Upper lobe of left lung (tissue), 6 donors: ENCODE measurements at regions not wholly inside any gene's neighbourhood (a gene's known extent, or its start where the extent isn't known, plus 50 kb on each side); places are given as distances from the start of the nearest gene placed in this dataset.

Experiments used
- ATAC-seq, 2 donors: fragments of 200-7000 bp; cut with Tn5 transposase; one replicate each; pipeline ENCODE4 v1.9.1; 2022; ENCODE audit warnings: mild to moderate bottlenecking in 2 of 2, moderate library complexity in 2 of 2; ENCODE audit not compliant: low FRiP score in 2 of 2
- DNase-seq, 2 donors: peaks; one replicate each; pipeline ENCODE4 v3.0.0-alpha.2; 2019 to 2020
- H3K27ac ChIP-seq, 4 donors: fragments of 200-600 bp; sonication (generic); one replicate each; pipeline ENCODE4 v1.5.1; 2016 to 2019
- H3K27me3 ChIP-seq, 4 donors: fragments of 200-600 bp; sonication (generic); one replicate each; pipeline ENCODE4 v1.5.1; 2017 to 2019
- H3K36me3 ChIP-seq, 4 donors: fragments of 200-600 bp; sonication (generic); one replicate each; pipeline ENCODE4 v1.5.1; 2016 to 2019
- H3K4me1 ChIP-seq, 4 donors: fragments of 200-600 bp; sonication (generic); one replicate each; pipeline ENCODE4 v1.5.1; 2018 to 2019
- H3K4me3 ChIP-seq, 4 donors: fragments of 200-600 bp; sonication (generic); one replicate each; pipeline ENCODE4 v1.5.1; 2017 to 2019; ENCODE audit warnings: mild to moderate bottlenecking in 2 of 4, moderate library complexity in 1 of 4
- H3K9me3 ChIP-seq, 4 donors: fragments of 200-600 bp; sonication (generic); one replicate each; pipeline ENCODE4 v1.5.1; 2018 to 2019
- CTCF ChIP-seq, 6 experiments: fragments of 450-650 bp in 4 of 6; fragments of 200-600 bp in 2 of 6; sonication (generic) in 2 of 6; IDR thresholded peaks; one replicate each; pipeline ENCODE4 v1.5.1; 2016 to 2019; ENCODE audit warnings: antibody characterized with exemption in 6 of 6
- EP300 ChIP-seq, 4 donors: sonication (generic); formaldehyde crosslinking; IDR thresholded peaks; one replicate each; pipeline ENCODE4 v1.5.1; 2017; ENCODE audit warnings: antibody characterized with exemption in 4 of 4, control low read depth in 2 of 4
- POLR2A ChIP-seq, 4 donors: fragments of 450-650 bp; IDR thresholded peaks; one replicate each; pipeline ENCODE4 v1.5.1; 2016 to 2017; ENCODE audit warnings: antibody characterized with exemption in 4 of 4, mild to moderate bottlenecking in 2 of 4
- WGBS, 2 donors: methylation state at CpG; one replicate each; pipeline ENCODE4 v1.1.5; 2017 to 2018; 5-methylcytosine and 5-hydroxymethylcytosine counted together
- donor health status: DM: no; HTN: no; CAD: no; lungs with moderate emphysema.
- donor health status: DM: no; HTN: yes; CAD: no; lungs with severe emphysema.

GRCh38 chr5:134462047-134462575 is 50.4 kb upstream of the CDKN2AIPNL start:
- WGBS, 2 donors = 87 to 92% methylated on average over 2 of the region's 2 CpGs
- no peaks in the 10 kb centered on the region for H3K36me3 ChIP-seq
- no peak overlapping the region for H3K27ac ChIP-seq
- H3K4me1 ChIP-seq = peaks cover 17 to 36% (median 27%) of the 10 kb centered on the region in 4 donors
- no peak overlapping the region for H3K4me3 ChIP-seq
- H3K9me3 ChIP-seq = no peaks in the 10 kb centered on the region
- no peak for DNase-seq
- no peaks in the 10 kb centered on the region for H3K27me3 ChIP-seq
- ATAC-seq = no peak
- TF ChIP-seq EP300 (IDR thresholded peaks at IDR 0.05) (no peak), CTCF (IDR thresholded peaks at IDR 0.05) (no peak), POLR2A (IDR thresholded peaks at IDR 0.05) (no peak)
